ENCODE measurements at regions not wholly inside any gene's neighbourhood (a gene's known extent, or its start where the extent isn't known, plus 50 kb on each side); places are given as distances from the start of the nearest gene placed in this dataset.

DNA sequence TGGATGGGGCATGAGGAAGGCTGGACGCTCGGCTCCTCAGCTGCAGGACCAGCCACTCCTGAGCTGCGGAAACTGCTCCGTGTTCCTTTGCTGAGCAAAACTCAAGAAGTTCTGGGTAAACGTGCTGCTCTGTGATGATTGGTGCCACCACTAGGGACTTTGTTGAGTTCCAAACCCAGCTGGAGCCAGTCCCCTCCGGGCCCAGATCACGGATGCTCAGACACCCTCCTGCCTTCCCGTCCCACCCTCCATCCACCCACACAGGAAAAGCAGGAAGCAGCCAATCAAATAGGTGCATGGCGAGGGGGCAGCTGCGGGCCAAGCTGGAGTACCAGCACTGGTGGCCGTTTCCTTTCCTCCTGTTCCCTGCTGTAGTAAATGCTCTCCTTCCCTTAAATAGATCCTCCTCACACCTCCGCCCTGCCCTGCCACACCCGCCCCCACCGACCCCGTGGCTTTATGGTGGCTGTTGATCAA lies 68.0 kb downstream of the ADRA2C start:
- DNase-seq (ENCODE audit: low spot score) = no peak
- POLR2A ChIA-PET (ENCODE audit: low non-redundant PET) = no interaction called here
- no peak overlapping the region for H3K4me3 ChIP-seq (ENCODE audit: low read depth, low read length, poor library complexity, severe bottlenecking)

DNA sequence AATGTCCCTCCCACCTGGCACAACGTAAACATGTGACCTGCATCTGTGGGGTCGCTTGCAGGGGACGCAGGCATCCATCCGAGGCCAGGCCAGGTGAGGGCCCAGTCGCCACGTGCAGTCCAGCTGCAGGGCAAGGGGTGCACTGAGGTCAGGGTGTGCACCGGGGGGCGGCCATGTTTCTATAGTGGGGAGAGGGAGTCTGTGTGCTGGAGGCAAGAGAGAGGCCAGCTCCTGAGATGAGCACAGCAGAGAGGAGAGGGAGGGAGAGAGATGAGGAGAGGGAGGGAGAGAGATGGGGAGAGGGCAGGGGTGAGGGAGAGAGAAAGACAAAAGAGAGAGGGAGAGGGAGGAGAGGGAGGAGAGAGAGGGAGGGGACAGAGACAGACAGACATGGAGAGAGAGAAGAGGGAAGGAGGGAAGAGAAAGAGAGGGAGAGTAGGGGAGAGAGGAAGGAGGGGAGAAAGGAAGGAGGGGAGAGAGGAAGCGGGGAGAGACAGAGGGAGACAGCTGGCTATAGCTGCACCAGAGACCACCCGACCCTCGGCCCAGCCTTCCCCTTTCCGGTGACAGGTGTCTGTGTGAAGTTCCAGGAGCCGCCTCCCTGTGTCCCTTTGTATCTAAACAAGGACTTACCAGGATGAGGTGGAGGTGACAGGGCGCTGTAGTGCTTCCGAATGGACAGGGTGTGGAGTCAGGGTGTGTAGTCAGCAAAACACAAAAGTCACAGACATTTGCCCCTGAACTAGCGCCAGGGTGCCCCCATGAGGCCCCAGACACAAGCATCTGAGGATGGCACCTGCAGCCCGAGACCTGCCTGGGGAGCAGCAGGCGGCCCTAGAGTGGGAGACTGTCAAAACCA lies 68.7 kb downstream of the ADRA2C start:
- intact Hi-C loops (cut with micrococcal nuclease; ENCODE audit: unreplicated experiment) = no loop called here
- BruUV-seq (replicated peaks) = no TSS peak
- no peak for TF ChIP-seq EZH2 (IDR thresholded peaks at IDR 0.05; ENCODE audit: borderline replicate concordance, low read depth, low read length, poor library complexity, severe bottlenecking)
- TF ChIP-seq, protein P1, sequence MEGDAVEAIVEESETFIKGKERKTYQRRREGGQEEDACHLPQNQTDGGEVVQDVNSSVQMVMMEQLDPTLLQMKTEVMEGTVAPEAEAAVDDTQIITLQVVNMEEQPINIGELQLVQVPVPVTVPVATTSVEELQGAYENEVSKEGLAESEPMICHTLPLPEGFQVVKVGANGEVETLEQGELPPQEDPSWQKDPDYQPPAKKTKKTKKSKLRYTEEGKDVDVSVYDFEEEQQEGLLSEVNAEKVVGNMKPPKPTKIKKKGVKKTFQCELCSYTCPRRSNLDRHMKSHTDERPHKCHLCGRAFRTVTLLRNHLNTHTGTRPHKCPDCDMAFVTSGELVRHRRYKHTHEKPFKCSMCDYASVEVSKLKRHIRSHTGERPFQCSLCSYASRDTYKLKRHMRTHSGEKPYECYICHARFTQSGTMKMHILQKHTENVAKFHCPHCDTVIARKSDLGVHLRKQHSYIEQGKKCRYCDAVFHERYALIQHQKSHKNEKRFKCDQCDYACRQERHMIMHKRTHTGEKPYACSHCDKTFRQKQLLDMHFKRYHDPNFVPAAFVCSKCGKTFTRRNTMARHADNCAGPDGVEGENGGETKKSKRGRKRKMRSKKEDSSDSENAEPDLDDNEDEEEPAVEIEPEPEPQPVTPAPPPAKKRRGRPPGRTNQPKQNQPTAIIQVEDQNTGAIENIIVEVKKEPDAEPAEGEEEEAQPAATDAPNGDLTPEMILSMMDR (conservative IDR thresholded peaks at IDR 0.05; ENCODE audit: low read depth, low read length) = no peak
- POLR2A ChIA-PET (ENCODE audit: low non-redundant PET) = no interaction called here
- CTCF ChIA-PET = no interaction called here
- Histone ChIP-seq H3K4me3 (ENCODE audit: low read depth, low read length, poor library complexity, severe bottlenecking) (no peak overlapping the region), H3K4me1 (ENCODE audit: insufficient read depth, low read length, poor library complexity, severe bottlenecking) (peaks cover 18% of the 10 kb centered on the region), H3K36me3 (ENCODE audit: insufficient read depth, low read length, poor library complexity, severe bottlenecking) (no peaks in the 10 kb centered on the region), H3K27ac (ENCODE audit: low read depth, low read length, poor library complexity, severe bottlenecking) (no peak overlapping the region), H3K9me3 (ENCODE audit: low read depth, low read length, poor library complexity, severe bottlenecking) (no peaks in the 10 kb centered on the region), H3K27me3 (replicated peaks; ENCODE audit: insufficient read depth, low read depth, low read length, poor library complexity) (no peaks in the 10 kb centered on the region)
- DNase-seq (ENCODE audit: low spot score) = no peak

More for the DNA sequence above, 68.0 kb downstream of the ADRA2C start:
- Histone ChIP-seq H3K4me1 (ENCODE audit: insufficient read depth, low read length, poor library complexity, severe bottlenecking) (peaks cover 25% of the 10 kb centered on the region), H3K27me3 (replicated peaks; ENCODE audit: insufficient read depth, low read depth, low read length, poor library complexity) (no peaks in the 10 kb centered on the region), H3K36me3 (ENCODE audit: insufficient read depth, low read length, poor library complexity, severe bottlenecking) (no peaks in the 10 kb centered on the region), H3K9me3 (ENCODE audit: low read depth, low read length, poor library complexity, severe bottlenecking) (no peaks in the 10 kb centered on the region), H3K27ac (ENCODE audit: low read depth, low read length, poor library complexity, severe bottlenecking) (no peak overlapping the region)
- intact Hi-C loops (cut with micrococcal nuclease; ENCODE audit: unreplicated experiment) = no loop called here
- CTCF ChIA-PET = no interaction called here
- no TSS peak for BruUV-seq (replicated peaks)
- TF ChIP-seq, protein P1 (conservative IDR thresholded peaks at IDR 0.05; ENCODE audit: low read depth, low read length) = peak; percentile 29
- TF ChIP-seq EZH2 (IDR thresholded peaks at IDR 0.05; ENCODE audit: borderline replicate concordance, low read depth, low read length, poor library complexity, severe bottlenecking) = no peak

- Histone ChIP-seq H3K4me3 (ENCODE audit: low read depth, low read length, poor library complexity, severe bottlenecking) (no peak overlapping the region), H3K9me3 (ENCODE audit: low read depth, low read length, poor library complexity, severe bottlenecking) (no peaks in the 10 kb centered on the region), H3K36me3 (ENCODE audit: insufficient read depth, low read length, poor library complexity, severe bottlenecking) (no peaks in the 10 kb centered on the region), H3K27ac (ENCODE audit: low read depth, low read length, poor library complexity, severe bottlenecking) (no peak overlapping the region), H3K4me1 (ENCODE audit: insufficient read depth, low read length, poor library complexity, severe bottlenecking) (peaks cover 9% of the 10 kb centered on the region), H3K27me3 (replicated peaks; ENCODE audit: insufficient read depth, low read depth, low read length, poor library complexity) (no peaks in the 10 kb centered on the region)
- no peak for DNase-seq (ENCODE audit: low spot score)
- no TSS peak for BruUV-seq (replicated peaks)
- TF ChIP-seq, protein P1 (conservative IDR thresholded peaks at IDR 0.05; ENCODE audit: low read depth, low read length) = no peak
- ChIA-PET CTCF (no interaction called here), POLR2A (ENCODE audit: low non-redundant PET) (no interaction called here)
- intact Hi-C loops (cut with micrococcal nuclease; ENCODE audit: unreplicated experiment) = no loop called here
Observed at GRCh38 chr4:3835527-3836405, 69.6 kb downstream of the ADRA2C start.

Data from A673 (cell line).